Uterus (tissue), 3 donors: ENCODE measurements at regions not wholly inside any gene's neighbourhood (a gene's known extent, or its start where the extent isn't known, plus 50 kb on each side); places are given as distances from the start of the nearest gene placed in this dataset.

Experiments used
- DNase-seq, 2 donors: peaks; one replicate each; pipeline ENCODE4 v3.0.0-alpha.2; 2019 to 2020
- H3K27ac ChIP-seq, 2 donors: fragments of 200-600 bp; sonication (generic); 1 replicate in 1 of 2; 2 replicates in 1 of 2; pipeline ENCODE4 v1.5.1; 2016 to 2018
- H3K27me3 ChIP-seq, 2 donors: fragments of 200-600 bp; sonication (generic); one replicate each; pipeline ENCODE4 v1.5.1; 2018 to 2019; ENCODE audit warnings: control low read depth in 1 of 2
- H3K36me3 ChIP-seq, 2 donors: fragments of 200-600 bp; sonication (generic); one replicate each; pipeline ENCODE4 v1.5.1; 2019; ENCODE audit warnings: control low read depth in 1 of 2
- H3K4me1 ChIP-seq, 2 donors: fragments of 200-600 bp; sonication (generic); one replicate each; pipeline ENCODE4 v1.5.1; 2018 to 2019; ENCODE audit warnings: control low read depth in 1 of 2
- H3K4me3 ChIP-seq, 2 donors: fragments of 200-600 bp; sonication (generic); 1 replicate in 1 of 2; 2 replicates in 1 of 2; pipeline ENCODE4 v1.5.1; 2018 to 2019; ENCODE audit warnings: mild to moderate bottlenecking in 1 of 2
- H3K9me3 ChIP-seq, 2 donors: fragments of 200-600 bp; sonication (generic); one replicate each; pipeline ENCODE4 v1.5.1; 2019; ENCODE audit warnings: control low read depth in 1 of 2
- CTCF ChIP-seq, 4 experiments: fragments of 200-600 bp in 2 of 4; fragments of 450-650 bp in 2 of 4; sonication (generic) in 2 of 4; IDR thresholded peaks; one replicate each; pipeline ENCODE4 v1.5.1; 2016 to 2019; ENCODE audit warnings: antibody characterized with exemption in 4 of 4, mild to moderate bottlenecking in 2 of 4, moderate library complexity in 1 of 4
- POLR2A ChIP-seq, 2 donors: fragments of 450-650 bp; IDR thresholded peaks; one replicate each; pipeline ENCODE4 v1.6.1; 2016; ENCODE audit warnings: antibody characterized with exemption in 2 of 2, mild to moderate bottlenecking in 1 of 2, moderate library complexity in 1 of 2
- intact Hi-C: fragments of 100-400 bp; cut with DNase I; formaldehyde crosslinking; loops from one replicate; pipeline ENCODE4 v1.15.1; 2023; ENCODE audit warnings: low total_unique reads
- donor health status: DM: yes; HTN: yes; CAD: no.

- Histone ChIP-seq H3K4me1 (no peaks in the 10 kb centered on the region), H3K27ac (no peak overlapping the region), H3K27me3 (no peaks in the 10 kb centered on the region), H3K36me3 (no peaks in the 10 kb centered on the region), H3K9me3 (no peaks in the 10 kb centered on the region), H3K4me3 (no peak overlapping the region)
- intact Hi-C loops: no loop called here
- no peak for DNase-seq
- TF ChIP-seq POLR2A (IDR thresholded peaks at IDR 0.05) (no peak), CTCF (IDR thresholded peaks at IDR 0.05) (no peak)
Measured at GRCh38 chr13:27006519-27007161, 165.0 kb downstream of the USP12 start.

GRCh38 chr13:27005976-27006518 lies 165.6 kb downstream of the USP12 start:
- Histone ChIP-seq H3K27ac (no peak overlapping the region), H3K4me3 (no peak overlapping the region), H3K4me1 (no peaks in the 10 kb centered on the region), H3K36me3 (no peaks in the 10 kb centered on the region), H3K27me3 (no peaks in the 10 kb centered on the region), H3K9me3 (no peaks in the 10 kb centered on the region)
- intact Hi-C loops: no loop called here
- TF ChIP-seq POLR2A (IDR thresholded peaks at IDR 0.05): no peak
- no peak for TF ChIP-seq CTCF (IDR thresholded peaks at IDR 0.05)
- DNase-seq: no peak

GRCh38 chr13:27005556-27005955 lies 166.1 kb downstream of the USP12 start:
- DNase-seq: no peak
- H3K9me3 ChIP-seq: no peaks in the 10 kb centered on the region
- no peak for TF ChIP-seq CTCF (IDR thresholded peaks at IDR 0.05)
- TF ChIP-seq POLR2A (IDR thresholded peaks at IDR 0.05): no peak
- H3K27ac ChIP-seq: no peak overlapping the region
- no peaks in the 10 kb centered on the region for H3K27me3 ChIP-seq
- H3K36me3 ChIP-seq: no peaks in the 10 kb centered on the region
- intact Hi-C loops: no loop called here
- no peak overlapping the region for H3K4me3 ChIP-seq
- H3K4me1 ChIP-seq: no peaks in the 10 kb centered on the region

- Histone ChIP-seq H3K27me3 (peaks cover 0 to 3% of the 10 kb centered on the region in 2 donors), H3K36me3 (no peaks in the 10 kb centered on the region), H3K4me1 (no peaks in the 10 kb centered on the region), H3K27ac (no peak overlapping the region), H3K4me3 (no peak overlapping the region), H3K9me3 (no peaks in the 10 kb centered on the region)
- TF ChIP-seq POLR2A (IDR thresholded peaks at IDR 0.05) (no peak), CTCF (IDR thresholded peaks at IDR 0.05) (no peak)
- intact Hi-C loops: no loop called here
- DNase-seq: no peak
Measured at GRCh38 chr13:27004866-27005265, 166.7 kb downstream of the USP12 start.

GRCh38 chr13:27004326-27004725 lies 167.3 kb downstream of the USP12 start:
- intact Hi-C loops: no loop called here

More at GRCh38 chr13:27004326-27004725, 167.3 kb downstream of the USP12 start:
- no peak for TF ChIP-seq CTCF (IDR thresholded peaks at IDR 0.05)
- no peak for TF ChIP-seq POLR2A (IDR thresholded peaks at IDR 0.05)
- H3K4me3 ChIP-seq: no peak overlapping the region
- no peaks in the 10 kb centered on the region for H3K4me1 ChIP-seq
- H3K27ac ChIP-seq: no peak overlapping the region
- H3K9me3 ChIP-seq: no peaks in the 10 kb centered on the region
- H3K27me3 ChIP-seq: peaks cover 0 to 3% of the 10 kb centered on the region in 2 donors
- H3K36me3 ChIP-seq: no peaks in the 10 kb centered on the region
- DNase-seq: no peak
